Colonic mucosa (tissue), 4 donors: ENCODE measurements at regions not wholly inside any gene's neighbourhood (a gene's known extent, or its start where the extent isn't known, plus 50 kb on each side); places are given as distances from the start of the nearest gene placed in this dataset.

ENCODE experiments used
- DNase-seq: peaks from one replicate; pipeline ENCODE4 v3.0.0-alpha.2; 2020
- H3K27ac ChIP-seq: fragments of 200-600 bp; one replicate; pipeline ENCODE4 v1.8.0; 2021
- H3K27me3 ChIP-seq: fragments of 200-600 bp; one replicate; pipeline ENCODE4 v1.8.0; 2021
- H3K36me3 ChIP-seq: fragments of 200-600 bp; one replicate; pipeline ENCODE4 v1.8.0; 2021
- H3K4me1 ChIP-seq: fragments of 200-600 bp; one replicate; pipeline ENCODE4 v1.8.0; 2021; ENCODE audit warnings: mild to moderate bottlenecking
- H3K4me3 ChIP-seq: fragments of 200-600 bp; one replicate; pipeline ENCODE4 v1.8.0; 2021
- H3K9ac ChIP-seq, 2 donors: one replicate each; pipeline ENCODE4 v1.7.0; 2013; ENCODE audit warnings: control low read depth in 2 of 2, low read depth in 2 of 2, low read length in 2 of 2
- H3K9me3 ChIP-seq: fragments of 200-600 bp; one replicate; pipeline ENCODE4 v1.8.0; 2021
- CTCF ChIP-seq: fragments of 200-600 bp; IDR thresholded peaks from one replicate; pipeline ENCODE4 v1.8.0; 2022; ENCODE audit warnings: antibody characterized with exemption, mild to moderate bottlenecking
- intact Hi-C: fragments of 100-400 bp; cut with DNase I; formaldehyde crosslinking; loops from one replicate; pipeline ENCODE4 v1.14.1; 2022
- donor health status: healthy.
- donor health status: DM: no; HTN: no; CAD: no.
- donor health status: DM: no; HTN: no; CAD: no.

- no peak for DNase-seq
- intact Hi-C loops = no loop called here
- no peaks in the 10 kb centered on the region for H3K36me3 ChIP-seq
- TF ChIP-seq CTCF = no peak
- H3K27me3 ChIP-seq = no peaks in the 10 kb centered on the region
- no peaks in the 10 kb centered on the region for H3K9me3 ChIP-seq
- no peaks in the 10 kb centered on the region for H3K4me1 ChIP-seq
- no peak overlapping the region for H3K9ac ChIP-seq
- no peak overlapping the region for H3K27ac ChIP-seq
- H3K4me3 ChIP-seq = no peak overlapping the region
Observed at GRCh38 chr3:65284546-65284945, 596.7 kb upstream of the ADAMTS9 start.

GRCh38 chr3:65279225-65279782 lies 591.5 kb upstream of the ADAMTS9 start:
- H3K36me3 ChIP-seq = no peaks in the 10 kb centered on the region
- no peaks in the 10 kb centered on the region for H3K4me1 ChIP-seq
- no peak overlapping the region for H3K27ac ChIP-seq
- intact Hi-C loops = no loop called here
- no peak for DNase-seq
- H3K9me3 ChIP-seq = no peaks in the 10 kb centered on the region
- TF ChIP-seq CTCF = no peak
- no peak overlapping the region for H3K9ac ChIP-seq
- H3K4me3 ChIP-seq = no peak overlapping the region
- H3K27me3 ChIP-seq = no peaks in the 10 kb centered on the region

- intact Hi-C loops = no loop called here
- no peak for DNase-seq
- H3K4me1 ChIP-seq = no peaks in the 10 kb centered on the region
- no peaks in the 10 kb centered on the region for H3K9me3 ChIP-seq
- H3K27me3 ChIP-seq = no peaks in the 10 kb centered on the region
- no peak overlapping the region for H3K9ac ChIP-seq
- no peaks in the 10 kb centered on the region for H3K36me3 ChIP-seq
- no peak overlapping the region for H3K4me3 ChIP-seq
- TF ChIP-seq CTCF = no peak
- H3K27ac ChIP-seq = no peak overlapping the region
Observed at GRCh38 chr3:65277798-65278197, 590.0 kb upstream of the ADAMTS9 start.

GRCh38 chr3:65276551-65276950 lies 588.8 kb upstream of the ADAMTS9 start:
- Histone ChIP-seq H3K36me3 (no peaks in the 10 kb centered on the region), H3K4me1 (no peaks in the 10 kb centered on the region), H3K9me3 (no peaks in the 10 kb centered on the region), H3K9ac (no peak overlapping the region), H3K27ac (no peak overlapping the region), H3K4me3 (no peak overlapping the region), H3K27me3 (no peaks in the 10 kb centered on the region)
- intact Hi-C loops = no loop called here
- no peak for TF ChIP-seq CTCF
- DNase-seq = no peak

GRCh38 chr3:65268426-65268825 lies 580.6 kb upstream of the ADAMTS9 start:
- Histone ChIP-seq H3K27ac (no peak overlapping the region), H3K4me1 (no peaks in the 10 kb centered on the region), H3K27me3 (no peaks in the 10 kb centered on the region), H3K9me3 (no peaks in the 10 kb centered on the region), H3K4me3 (no peak overlapping the region), H3K9ac (no peak overlapping the region), H3K36me3 (no peaks in the 10 kb centered on the region)
- intact Hi-C loops = no loop called here
- no peak for TF ChIP-seq CTCF
- no peak for DNase-seq
